ENCODE measurements at regions not wholly inside any gene's neighbourhood (a gene's known extent, or its start where the extent isn't known, plus 50 kb on each side); places are given as distances from the start of the nearest gene placed in this dataset.

- Histone ChIP-seq H3K4me2 (ENCODE audit: low read length) (no peak overlapping the region), H3K9me2 (replicated peaks; ENCODE audit: low read length) (no peaks in the 10 kb centered on the region), H3K27ac (ENCODE audit: low read length) (no peak overlapping the region), H3K27me3 (ENCODE audit: low read length) (peaks cover 21% of the 10 kb centered on the region), H3K9me3 (ENCODE audit: low read length) (no peaks in the 10 kb centered on the region), H3K4me1 (ENCODE audit: insufficient read depth, low read length) (no peaks in the 10 kb centered on the region; the same call in 1 of the 2 replicates), H3K79me2 (ENCODE audit: low read length) (no peaks in the 10 kb centered on the region), H3K36me3 (ENCODE audit: low read depth, low read length) (no peaks in the 10 kb centered on the region), H2AFZ (ENCODE audit: low read length) (no peak overlapping the region), H3F3A (ENCODE audit: low read length, unreplicated experiment) (no peaks in the 10 kb centered on the region), H4K20me1 (ENCODE audit: low read length) (no peaks in the 10 kb centered on the region), H3K4me3 (ENCODE audit: low read length) (no peak overlapping the region), H3K9ac (ENCODE audit: low read length) (no peak overlapping the region)
- ChIA-PET CTCF (no interaction called here), POLR2A (ENCODE audit: unreplicated experiment) (no interaction called here)
- ATAC-seq (no peak), DNase-seq (no peak)
- TF ChIP-seq EZH2 (IDR thresholded peaks at IDR 0.05; ENCODE audit: low read length, unreplicated experiment): no peak
- intact Hi-C loops (cut with micrococcal nuclease): no loop called here
- no TSS peak for BruUV-seq (replicated peaks)
These were observed 86.5 kb downstream of the DHRS2 start for GRCh38 chr14:23722675-23723074.

- CTCF ChIA-PET: no interaction called here
- Histone ChIP-seq H3K27ac (ENCODE audit: low read length) (no peak overlapping the region), H3K4me1 (ENCODE audit: insufficient read depth, low read length) (no peaks in the 10 kb centered on the region; the same call in 1 of the 2 replicates), H3K4me2 (ENCODE audit: low read length) (no peak overlapping the region), H3K9me2 (replicated peaks; ENCODE audit: low read length) (no peaks in the 10 kb centered on the region), H3K79me2 (ENCODE audit: low read length) (no peaks in the 10 kb centered on the region), H3F3A (ENCODE audit: low read length, unreplicated experiment) (no peaks in the 10 kb centered on the region), H3K9ac (ENCODE audit: low read length) (no peak overlapping the region), H3K9me3 (ENCODE audit: low read length) (no peaks in the 10 kb centered on the region), H4K20me1 (ENCODE audit: low read length) (no peaks in the 10 kb centered on the region), H3K36me3 (ENCODE audit: low read depth, low read length) (no peaks in the 10 kb centered on the region), H2AFZ (ENCODE audit: low read length) (no peak overlapping the region), H3K27me3 (ENCODE audit: low read length) (peaks cover 21% of the 10 kb centered on the region), H3K4me3 (ENCODE audit: low read length) (no peak overlapping the region)
- no peak for ATAC-seq
- TF ChIP-seq CTCF (conservative IDR thresholded peaks at IDR 0.05; ENCODE audit: low read depth, low read length) (no peak), EZH2 (IDR thresholded peaks at IDR 0.05; ENCODE audit: low read length, unreplicated experiment) (no peak), EZH2phosphoT487 (IDR thresholded peaks at IDR 0.05; ENCODE audit: borderline replicate concordance, low read length) (no peak)
- POLR2A ChIA-PET (ENCODE audit: unreplicated experiment): no interaction called here
- no peak for DNase-seq
- intact Hi-C loops (cut with micrococcal nuclease): no loop called here
- no TSS peak for BruUV-seq (replicated peaks)
These were observed 87.7 kb downstream of the DHRS2 start for GRCh38 chr14:23723911-23724310.

DNA sequence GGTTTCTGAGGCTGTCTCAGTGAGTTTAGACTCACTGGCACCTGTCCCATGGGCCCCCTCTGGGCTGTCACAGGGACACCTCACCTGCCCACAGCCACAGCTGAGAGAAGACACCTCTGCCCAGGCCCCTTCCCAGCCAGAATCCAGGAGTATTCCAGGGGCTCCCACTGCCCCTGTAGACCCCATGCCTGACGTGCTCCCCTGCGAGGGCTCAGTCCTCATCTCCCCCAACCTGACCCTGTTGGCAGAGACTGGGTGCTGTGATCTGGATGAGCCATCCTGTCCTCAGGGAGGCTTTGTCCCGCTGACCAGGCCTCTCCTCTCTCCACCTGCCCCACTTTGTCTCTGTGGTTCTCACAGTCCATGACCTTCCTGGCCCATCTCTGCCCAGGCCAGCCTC is 89.4 kb downstream of the DHRS2 start:
- POLR2A ChIA-PET (ENCODE audit: unreplicated experiment): no interaction called here
- no peaks in the 10 kb centered on the region for H3K36me3 ChIP-seq (ENCODE audit: low read depth, low read length)
- CTCF ChIA-PET: no interaction called here
- H3K27ac ChIP-seq (ENCODE audit: low read length): no peak overlapping the region
- H3K9ac ChIP-seq (ENCODE audit: low read length): no peak overlapping the region
- TF ChIP-seq CTCF (conservative IDR thresholded peaks at IDR 0.05; ENCODE audit: low read depth, low read length) (no peak), EZH2 (IDR thresholded peaks at IDR 0.05; ENCODE audit: low read length, unreplicated experiment) (no peak), EZH2phosphoT487 (IDR thresholded peaks at IDR 0.05; ENCODE audit: borderline replicate concordance, low read length) (no peak)
- H3K79me2 ChIP-seq (ENCODE audit: low read length): no peaks in the 10 kb centered on the region
- no peaks in the 10 kb centered on the region; the same call in 1 of the 2 replicates for H3K4me1 ChIP-seq (ENCODE audit: insufficient read depth, low read length)
- H3K9me2 ChIP-seq (replicated peaks; ENCODE audit: low read length): no peaks in the 10 kb centered on the region
- H3K27me3 ChIP-seq (ENCODE audit: low read length): peaks cover 14% of the 10 kb centered on the region
- BruUV-seq (replicated peaks): no TSS peak
- intact Hi-C loops (cut with micrococcal nuclease): no loop called here
- no peak overlapping the region for H3K4me3 ChIP-seq (ENCODE audit: low read length)
- no peak for DNase-seq
- no peak for ATAC-seq
- H3K4me2 ChIP-seq (ENCODE audit: low read length): no peak overlapping the region
- no peak overlapping the region for H2AFZ ChIP-seq (ENCODE audit: low read length)
- H4K20me1 ChIP-seq (ENCODE audit: low read length): no peaks in the 10 kb centered on the region
- no peaks in the 10 kb centered on the region for H3F3A ChIP-seq (ENCODE audit: low read length, unreplicated experiment)
- H3K9me3 ChIP-seq (ENCODE audit: low read length): no peaks in the 10 kb centered on the region

All from PC-3 (cell line).